GM18498 (cell line): ENCODE measurements at regions not wholly inside any gene's neighbourhood (a gene's known extent, or its start where the extent isn't known, plus 50 kb on each side); places are given as distances from the start of the nearest gene placed in this dataset.

Experiments
- ATAC-seq: cut with Tn5 transposase; IDR thresholded peaks from one replicate; pipeline ENCODE4 v1.9.1; 2021; ENCODE audit warnings: mild to moderate bottlenecking, moderate library complexity; ENCODE audit not compliant: unreplicated experiment

DNA sequence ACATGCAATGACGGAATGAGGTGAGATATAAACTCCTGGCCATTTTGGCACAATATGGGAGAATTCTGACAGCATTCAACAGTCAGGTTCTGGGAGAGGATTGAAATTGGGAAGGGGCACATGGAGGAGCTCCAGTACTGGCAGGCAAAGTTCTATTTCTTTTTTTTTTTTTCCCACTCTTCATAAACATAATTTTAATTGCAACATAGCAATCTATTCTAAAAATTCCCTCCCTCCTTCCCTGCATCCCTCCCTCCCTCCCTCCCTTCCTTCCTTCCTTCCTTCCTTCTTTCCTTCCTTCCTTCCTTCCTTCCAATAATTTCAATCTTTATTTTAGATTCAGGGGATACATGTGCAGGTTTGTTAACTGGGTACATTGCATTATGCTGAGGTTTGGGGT, 93.2 kb downstream of the PTCSC3 start:
- no peak for ATAC-seq

DNA sequence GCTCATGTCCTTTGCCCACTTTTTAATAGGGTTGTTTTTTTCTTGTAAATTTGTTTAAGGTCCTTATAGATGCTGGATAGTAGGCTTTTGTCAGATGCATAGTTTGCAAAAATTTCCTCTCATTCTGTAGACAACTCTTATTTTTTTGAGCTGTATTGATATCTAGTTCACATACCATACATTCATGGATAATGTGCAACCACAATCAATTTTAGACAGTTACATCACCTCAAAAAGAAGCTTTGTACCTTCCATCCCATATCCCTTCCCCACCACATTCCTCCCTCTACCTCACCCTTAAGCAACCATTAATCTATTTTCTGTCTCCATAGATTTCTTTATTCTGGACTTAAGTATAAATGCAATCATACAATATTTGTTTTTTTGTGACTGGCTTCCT, 98.4 kb downstream of the PTCSC3 start:
- ATAC-seq: no peak

DNA sequence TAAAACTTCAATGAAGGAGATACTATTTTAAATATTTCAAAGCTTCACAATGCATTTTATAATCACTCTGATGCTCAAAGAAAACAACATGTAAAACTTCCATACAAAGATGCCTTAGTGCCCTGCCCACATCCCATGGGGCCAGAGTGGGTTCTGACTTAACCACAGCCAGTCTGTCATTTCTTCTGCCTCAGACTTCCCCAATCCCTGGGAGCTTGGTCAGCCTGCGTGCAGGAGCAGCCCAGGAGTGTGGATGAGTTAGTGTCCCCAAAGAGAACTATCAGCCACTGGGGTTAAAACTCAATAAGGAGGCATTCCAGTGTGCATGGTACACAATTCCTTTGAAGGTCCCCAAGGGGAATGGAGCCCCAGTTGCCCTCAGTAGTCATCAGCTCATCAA, 100.3 kb downstream of the PTCSC3 start:
- ATAC-seq: no peak

- no peak for ATAC-seq
Observed at GRCh38 chr14:36075203-36075602, 101.3 kb downstream of the PTCSC3 start.

- ATAC-seq: no peak
Observed at GRCh38 chr14:36070720-36071043, 105.8 kb downstream of the PTCSC3 start.

GRCh38 chr14:36070031-36070719, 106.3 kb downstream of the PTCSC3 start:
- ATAC-seq: peak; percentile 73

DNA sequence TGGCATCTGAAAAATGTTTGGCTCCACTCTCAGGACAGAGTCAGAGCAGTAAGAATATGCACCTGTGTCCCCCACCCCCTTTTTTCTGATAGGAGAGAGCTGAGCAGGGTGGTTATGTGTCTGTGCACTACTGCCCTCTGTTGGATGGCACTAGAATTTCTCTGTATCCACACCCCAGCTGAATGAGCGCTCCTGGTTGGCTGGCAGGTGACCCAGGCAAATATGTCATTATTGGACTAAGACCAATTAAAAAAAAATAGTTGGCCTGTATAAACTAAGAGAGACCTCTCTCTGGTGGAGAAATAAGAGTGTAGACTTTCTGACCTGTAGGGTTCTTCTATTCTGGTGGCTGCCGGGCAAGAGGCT, 107.0 kb downstream of the PTCSC3 start:
- ATAC-seq: peak; percentile 73

- ATAC-seq: peak; percentile 8
Observed at GRCh38 chr14:36068777-36069534, 107.6 kb downstream of the PTCSC3 start.

- ATAC-seq: no peak
Observed at GRCh38 chr14:36067428-36068187, 108.9 kb downstream of the PTCSC3 start.

DNA sequence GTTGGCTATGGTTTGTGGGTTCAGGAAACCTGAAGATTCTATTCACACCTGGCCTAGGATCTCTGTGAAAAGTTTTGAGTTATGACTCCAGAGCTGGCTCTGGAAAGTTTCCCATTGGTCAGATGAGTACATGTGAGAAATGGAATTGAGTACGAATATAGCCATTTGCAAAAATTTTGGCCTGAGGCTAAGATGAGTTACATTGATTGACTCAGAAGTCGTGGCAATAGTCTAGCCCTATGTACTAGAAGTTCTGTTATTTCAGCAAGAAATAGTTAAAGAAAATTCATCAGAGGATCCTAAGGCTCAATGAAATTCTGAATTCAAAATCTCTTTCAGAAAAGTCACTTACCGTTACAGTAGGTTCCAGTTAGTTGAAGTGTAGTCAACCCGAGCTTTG, 109.9 kb downstream of the PTCSC3 start:
- ATAC-seq: no peak

DNA sequence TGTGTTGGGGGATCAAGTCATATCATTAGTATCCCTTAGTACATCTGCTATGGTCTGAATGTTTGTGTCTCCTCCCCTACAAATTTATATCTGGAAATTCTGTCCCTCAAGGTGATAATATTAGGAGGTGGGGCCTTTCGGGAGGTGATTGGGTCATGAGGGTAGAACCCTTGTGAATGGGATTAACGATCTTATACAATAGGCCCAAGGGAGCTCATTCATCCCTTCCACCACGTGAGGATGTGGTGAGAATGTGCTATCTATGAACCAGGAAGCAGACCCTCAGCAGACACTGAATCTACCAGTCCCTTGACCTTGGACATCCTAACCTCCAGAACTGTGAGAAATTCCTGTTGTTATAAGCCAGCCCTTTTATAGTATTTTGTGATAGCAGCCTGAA, 110.7 kb downstream of the PTCSC3 start:
- ATAC-seq: no peak

- no peak for ATAC-seq
Observed at GRCh38 chr14:36059531-36059930, 117.0 kb downstream of the PTCSC3 start.

DNA sequence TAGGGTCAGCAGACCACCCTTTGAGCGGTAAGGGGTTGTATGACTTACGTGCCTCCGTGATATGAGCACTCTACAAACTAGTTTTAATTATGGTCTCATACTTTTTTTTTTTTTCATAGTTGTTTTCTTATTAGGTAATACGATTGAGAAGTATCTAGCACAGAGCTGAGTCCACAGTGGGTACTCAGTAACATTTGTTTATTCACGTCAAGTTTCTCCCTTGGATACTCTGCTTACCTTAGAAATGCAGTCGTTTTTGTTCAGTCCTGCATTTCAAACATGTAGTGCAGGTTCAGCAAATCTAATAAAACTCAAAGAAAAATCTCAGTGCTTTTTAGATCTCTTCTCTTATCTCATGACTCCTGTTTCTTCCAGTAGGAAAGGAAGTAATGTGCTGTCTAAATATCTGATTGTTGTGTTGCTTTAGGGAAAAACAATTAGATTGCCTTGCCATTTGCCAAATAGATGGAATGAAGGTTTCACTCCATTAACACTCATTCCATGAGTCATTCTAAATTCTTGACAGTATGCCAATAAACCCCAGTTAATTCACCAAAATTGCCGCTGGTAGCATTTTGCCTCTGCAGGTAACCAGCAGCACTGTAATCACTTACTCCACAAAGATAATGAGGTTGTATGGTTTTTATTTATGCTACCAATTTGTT, 118.9 kb downstream of the PTCSC3 start:
- ATAC-seq: no peak

DNA sequence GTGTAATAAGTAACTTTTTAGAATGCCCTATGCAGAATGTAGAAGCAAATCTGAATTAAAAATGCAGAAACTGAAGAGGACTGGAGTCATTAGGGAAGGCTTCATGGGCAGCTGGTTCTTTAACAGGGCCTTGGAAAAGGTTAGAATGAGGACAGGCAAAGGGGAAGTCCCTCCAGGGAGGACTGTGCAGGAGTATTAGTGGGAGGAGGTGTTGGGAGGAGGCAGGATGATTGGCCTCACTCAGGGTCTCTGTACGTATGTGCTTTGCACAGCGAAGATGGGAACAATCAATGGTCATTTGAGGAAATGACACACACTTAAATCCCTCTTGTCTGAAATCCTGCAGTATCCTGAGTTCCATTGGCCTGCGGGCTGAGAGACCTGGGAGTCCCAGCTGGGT, 119.7 kb downstream of the PTCSC3 start:
- ATAC-seq: no peak

GRCh38 chr14:36055681-36056225, 120.8 kb downstream of the PTCSC3 start:
- ATAC-seq: no peak

DNA sequence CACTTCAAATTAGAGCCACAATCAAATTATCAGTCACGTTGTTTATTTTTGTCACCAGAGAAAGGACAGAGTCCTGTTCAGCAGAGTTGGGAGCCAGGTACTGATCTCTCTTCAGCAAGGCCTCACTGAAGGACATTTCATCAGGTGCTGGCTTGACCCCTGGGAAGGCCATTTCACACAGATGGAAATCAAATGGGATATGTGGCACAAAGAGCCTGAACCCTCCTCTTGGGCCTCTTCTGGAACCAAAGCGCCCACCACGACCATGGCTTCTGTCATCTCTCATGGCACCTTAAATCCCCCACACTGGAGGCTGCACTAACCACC, 121.5 kb downstream of the PTCSC3 start:
- ATAC-seq: no peak

DNA sequence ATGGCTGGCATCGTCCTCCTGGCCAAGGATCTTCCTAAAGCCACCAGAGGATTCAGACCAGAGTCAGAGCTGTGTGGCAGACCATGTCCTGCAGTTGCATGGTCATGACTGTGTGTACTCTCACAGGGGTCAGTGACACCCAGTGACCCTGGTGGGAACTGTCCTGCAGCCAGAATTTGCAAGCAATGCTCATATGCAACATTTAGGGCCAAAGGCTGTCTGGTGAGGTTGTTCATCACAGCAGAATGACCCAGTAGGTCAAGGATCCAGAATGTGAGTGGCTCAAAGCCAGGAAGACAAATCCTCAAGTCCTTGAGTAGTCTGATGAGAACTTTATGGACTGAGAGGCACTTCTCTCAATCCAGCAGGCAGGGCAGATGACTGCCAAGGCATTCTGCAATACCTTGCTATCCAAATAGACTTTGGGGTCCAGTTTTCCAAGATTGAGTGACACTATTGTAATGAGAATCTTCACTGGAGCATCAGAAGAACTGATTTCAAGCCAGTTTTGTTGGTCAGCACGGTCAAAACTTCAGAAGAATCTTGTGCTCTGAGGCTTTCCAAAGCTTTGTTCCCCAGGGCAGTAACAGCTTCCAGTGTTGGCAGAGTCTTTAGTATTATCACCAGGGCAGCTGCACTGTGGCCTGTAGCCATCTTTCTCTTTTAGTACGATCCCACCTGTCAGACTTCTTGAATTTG, 122.0 kb downstream of the PTCSC3 start:
- ATAC-seq: no peak

- no peak for ATAC-seq
Observed at GRCh38 chr14:36052681-36053080, 123.8 kb downstream of the PTCSC3 start.

DNA sequence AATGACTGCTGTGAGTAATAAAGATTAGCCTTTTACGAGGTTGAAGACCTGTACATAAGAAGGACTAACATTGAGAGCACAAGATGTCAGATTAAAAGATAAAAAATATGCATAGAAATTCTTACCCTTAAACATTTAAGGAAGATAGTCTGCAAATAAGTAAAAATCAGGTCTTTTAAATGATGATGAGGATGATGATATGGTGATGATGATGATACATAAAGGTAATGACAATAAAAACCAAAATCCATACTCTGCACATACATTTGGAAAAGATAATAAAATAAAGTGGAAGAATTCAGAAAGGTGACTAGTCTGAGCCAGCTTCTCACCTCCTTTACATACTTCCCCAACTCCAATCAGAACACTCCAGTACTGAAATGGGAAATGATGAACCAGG, 124.5 kb downstream of the PTCSC3 start:
- ATAC-seq: no peak

- ATAC-seq: no peak
Observed at GRCh38 chr14:36048667-36049066, 127.9 kb downstream of the PTCSC3 start.

GRCh38 chr14:36047912-36048311, 128.6 kb downstream of the PTCSC3 start:
- no peak for ATAC-seq
